ENCODE measurements at regions not wholly inside any gene's neighbourhood (a gene's known extent, or its start where the extent isn't known, plus 50 kb on each side); places are given as distances from the start of the nearest gene placed in this dataset.

DNA sequence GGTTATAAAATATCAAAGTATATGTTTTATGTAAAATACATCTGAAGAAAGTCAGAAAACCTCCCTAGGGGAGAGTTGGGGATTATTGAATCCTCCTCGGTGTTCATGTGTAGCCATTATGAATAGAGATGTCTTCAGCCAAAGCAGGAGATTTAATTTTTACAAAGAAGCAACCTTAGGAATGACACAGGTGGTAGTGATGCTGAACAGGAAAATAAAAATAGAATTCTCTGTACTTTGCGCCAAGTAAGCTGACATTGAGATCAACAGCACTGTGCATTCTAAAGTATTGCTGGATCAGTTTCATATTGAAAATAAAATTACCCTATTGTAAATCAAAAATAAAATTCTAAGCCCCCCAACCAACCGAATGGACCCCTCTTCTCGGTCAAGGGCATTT is 132.8 kb upstream of the TRHDE start (continued):
- TF ChIP-seq, protein P1, sequence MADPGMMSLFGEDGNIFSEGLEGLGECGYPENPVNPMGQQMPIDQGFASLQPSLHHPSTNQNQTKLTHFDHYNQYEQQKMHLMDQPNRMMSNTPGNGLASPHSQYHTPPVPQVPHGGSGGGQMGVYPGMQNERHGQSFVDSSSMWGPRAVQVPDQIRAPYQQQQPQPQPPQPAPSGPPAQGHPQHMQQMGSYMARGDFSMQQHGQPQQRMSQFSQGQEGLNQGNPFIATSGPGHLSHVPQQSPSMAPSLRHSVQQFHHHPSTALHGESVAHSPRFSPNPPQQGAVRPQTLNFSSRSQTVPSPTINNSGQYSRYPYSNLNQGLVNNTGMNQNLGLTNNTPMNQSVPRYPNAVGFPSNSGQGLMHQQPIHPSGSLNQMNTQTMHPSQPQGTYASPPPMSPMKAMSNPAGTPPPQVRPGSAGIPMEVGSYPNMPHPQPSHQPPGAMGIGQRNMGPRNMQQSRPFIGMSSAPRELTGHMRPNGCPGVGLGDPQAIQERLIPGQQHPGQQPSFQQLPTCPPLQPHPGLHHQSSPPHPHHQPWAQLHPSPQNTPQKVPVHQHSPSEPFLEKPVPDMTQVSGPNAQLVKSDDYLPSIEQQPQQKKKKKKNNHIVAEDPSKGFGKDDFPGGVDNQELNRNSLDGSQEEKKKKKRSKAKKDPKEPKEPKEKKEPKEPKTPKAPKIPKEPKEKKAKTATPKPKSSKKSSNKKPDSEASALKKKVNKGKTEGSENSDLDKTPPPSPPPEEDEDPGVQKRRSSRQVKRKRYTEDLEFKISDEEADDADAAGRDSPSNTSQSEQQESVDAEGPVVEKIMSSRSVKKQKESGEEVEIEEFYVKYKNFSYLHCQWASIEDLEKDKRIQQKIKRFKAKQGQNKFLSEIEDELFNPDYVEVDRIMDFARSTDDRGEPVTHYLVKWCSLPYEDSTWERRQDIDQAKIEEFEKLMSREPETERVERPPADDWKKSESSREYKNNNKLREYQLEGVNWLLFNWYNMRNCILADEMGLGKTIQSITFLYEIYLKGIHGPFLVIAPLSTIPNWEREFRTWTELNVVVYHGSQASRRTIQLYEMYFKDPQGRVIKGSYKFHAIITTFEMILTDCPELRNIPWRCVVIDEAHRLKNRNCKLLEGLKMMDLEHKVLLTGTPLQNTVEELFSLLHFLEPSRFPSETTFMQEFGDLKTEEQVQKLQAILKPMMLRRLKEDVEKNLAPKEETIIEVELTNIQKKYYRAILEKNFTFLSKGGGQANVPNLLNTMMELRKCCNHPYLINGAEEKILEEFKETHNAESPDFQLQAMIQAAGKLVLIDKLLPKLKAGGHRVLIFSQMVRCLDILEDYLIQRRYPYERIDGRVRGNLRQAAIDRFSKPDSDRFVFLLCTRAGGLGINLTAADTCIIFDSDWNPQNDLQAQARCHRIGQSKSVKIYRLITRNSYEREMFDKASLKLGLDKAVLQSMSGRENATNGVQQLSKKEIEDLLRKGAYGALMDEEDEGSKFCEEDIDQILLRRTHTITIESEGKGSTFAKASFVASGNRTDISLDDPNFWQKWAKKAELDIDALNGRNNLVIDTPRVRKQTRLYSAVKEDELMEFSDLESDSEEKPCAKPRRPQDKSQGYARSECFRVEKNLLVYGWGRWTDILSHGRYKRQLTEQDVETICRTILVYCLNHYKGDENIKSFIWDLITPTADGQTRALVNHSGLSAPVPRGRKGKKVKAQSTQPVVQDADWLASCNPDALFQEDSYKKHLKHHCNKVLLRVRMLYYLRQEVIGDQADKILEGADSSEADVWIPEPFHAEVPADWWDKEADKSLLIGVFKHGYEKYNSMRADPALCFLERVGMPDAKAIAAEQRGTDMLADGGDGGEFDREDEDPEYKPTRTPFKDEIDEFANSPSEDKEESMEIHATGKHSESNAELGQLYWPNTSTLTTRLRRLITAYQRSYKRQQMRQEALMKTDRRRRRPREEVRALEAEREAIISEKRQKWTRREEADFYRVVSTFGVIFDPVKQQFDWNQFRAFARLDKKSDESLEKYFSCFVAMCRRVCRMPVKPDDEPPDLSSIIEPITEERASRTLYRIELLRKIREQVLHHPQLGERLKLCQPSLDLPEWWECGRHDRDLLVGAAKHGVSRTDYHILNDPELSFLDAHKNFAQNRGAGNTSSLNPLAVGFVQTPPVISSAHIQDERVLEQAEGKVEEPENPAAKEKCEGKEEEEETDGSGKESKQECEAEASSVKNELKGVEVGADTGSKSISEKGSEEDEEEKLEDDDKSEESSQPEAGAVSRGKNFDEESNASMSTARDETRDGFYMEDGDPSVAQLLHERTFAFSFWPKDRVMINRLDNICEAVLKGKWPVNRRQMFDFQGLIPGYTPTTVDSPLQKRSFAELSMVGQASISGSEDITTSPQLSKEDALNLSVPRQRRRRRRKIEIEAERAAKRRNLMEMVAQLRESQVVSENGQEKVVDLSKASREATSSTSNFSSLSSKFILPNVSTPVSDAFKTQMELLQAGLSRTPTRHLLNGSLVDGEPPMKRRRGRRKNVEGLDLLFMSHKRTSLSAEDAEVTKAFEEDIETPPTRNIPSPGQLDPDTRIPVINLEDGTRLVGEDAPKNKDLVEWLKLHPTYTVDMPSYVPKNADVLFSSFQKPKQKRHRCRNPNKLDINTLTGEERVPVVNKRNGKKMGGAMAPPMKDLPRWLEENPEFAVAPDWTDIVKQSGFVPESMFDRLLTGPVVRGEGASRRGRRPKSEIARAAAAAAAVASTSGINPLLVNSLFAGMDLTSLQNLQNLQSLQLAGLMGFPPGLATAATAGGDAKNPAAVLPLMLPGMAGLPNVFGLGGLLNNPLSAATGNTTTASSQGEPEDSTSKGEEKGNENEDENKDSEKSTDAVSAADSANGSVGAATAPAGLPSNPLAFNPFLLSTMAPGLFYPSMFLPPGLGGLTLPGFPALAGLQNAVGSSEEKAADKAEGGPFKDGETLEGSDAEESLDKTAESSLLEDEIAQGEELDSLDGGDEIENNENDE (IDR thresholded peaks at IDR 0.05; ENCODE audit: insufficient replicate concordance, low read length): no peak
- TF ChIP-seq RAD21 (IDR thresholded peaks at IDR 0.05 in 1 of 2, conservative IDR thresholded peaks at IDR 0.05 in 1 of 2; ENCODE audit: low read depth in 2 of 2, low read length in 2 of 2) (no peak), TCF12 (IDR thresholded peaks at IDR 0.05; ENCODE audit: low read depth, low read length) (no peak)

Measured in H1 (cell line).